ENCODE measurements at regions not wholly inside any gene's neighbourhood (a gene's known extent, or its start where the extent isn't known, plus 50 kb on each side); places are given as distances from the start of the nearest gene placed in this dataset.

GRCh38 chr11:13102513-13102840 lies 93.4 kb downstream of the RASSF10 start (continued):
- TF ChIP-seq ZBTB40 (IDR thresholded peaks at IDR 0.05) (0 out of 2 replicates have a peak, but pooled peaks have one; percentile 22), ZBTB40 (CRISPR knock-in tag; IDR thresholded peaks at IDR 0.05) (no peak), ETV6 (IDR thresholded peaks at IDR 0.05; ENCODE audit: borderline replicate concordance in 1 of 2, low read depth in 2 of 2, low read length in 1 of 2) (no peak), ETV6 (CRISPR knock-in tag; IDR thresholded peaks at IDR 0.05; ENCODE audit: borderline replicate concordance) (no peak)
